HG03469 (cell line): ENCODE measurements at regions not wholly inside any gene's neighbourhood (a gene's known extent, or its start where the extent isn't known, plus 50 kb on each side); places are given as distances from the start of the nearest gene placed in this dataset.
A peak's percentile ranks its signal among the peaks of the same experiment; 100 is the strongest.
"Not testable (repeated sequence)": the region's sequence is repeated elsewhere in the genome, so short reads cannot be mapped to it uniquely, and the experiment has no call there.

Experiments used
- ATAC-seq: cut with Tn5 transposase; IDR thresholded peaks from one replicate; pipeline ENCODE4 v1.9.1; 2021; ENCODE audit warnings: mild to moderate bottlenecking, moderate library complexity, moderate number of reproducible peaks; ENCODE audit not compliant: unreplicated experiment

- no peak for ATAC-seq
These were observed 298.2 kb downstream of the CCSER2 start for GRCh38 chr10:84626397-84627087.

- no peak for ATAC-seq
These were observed 304.5 kb downstream of the CCSER2 start for GRCh38 chr10:84632866-84633265.

DNA sequence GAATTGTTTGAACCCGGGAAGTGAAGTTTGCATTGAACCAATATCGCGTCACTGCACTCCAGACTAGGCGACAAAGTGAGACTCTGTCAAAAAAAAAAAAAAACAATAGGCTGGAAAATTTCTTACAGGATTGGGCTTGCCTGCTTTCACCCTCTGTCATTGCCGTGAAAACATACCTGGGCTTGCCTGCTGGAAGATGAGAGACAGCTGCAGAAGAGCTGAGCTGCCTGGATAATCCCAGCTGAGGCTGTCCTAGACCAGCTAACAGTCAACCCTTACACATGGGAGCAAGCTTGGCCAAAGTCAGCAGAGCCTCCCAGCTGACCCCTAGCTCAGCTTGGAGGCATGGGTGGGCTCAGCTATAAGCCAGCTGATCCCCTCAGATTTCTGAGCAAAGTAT lies 306.2 kb downstream of the CCSER2 start:
- no peak for ATAC-seq

GRCh38 chr10:84650628-84651027 lies 322.2 kb downstream of the CCSER2 start:
- not testable (repeated sequence) for ATAC-seq

GRCh38 chr10:84654671-84655070 lies 326.3 kb downstream of the CCSER2 start:
- ATAC-seq, result peak; percentile 91

GRCh38 chr10:84659027-84659426 lies 330.6 kb downstream of the CCSER2 start:
- ATAC-seq, result no peak

- ATAC-seq, result no peak
These were observed 331.4 kb downstream of the CCSER2 start for GRCh38 chr10:84659497-84660439.

DNA sequence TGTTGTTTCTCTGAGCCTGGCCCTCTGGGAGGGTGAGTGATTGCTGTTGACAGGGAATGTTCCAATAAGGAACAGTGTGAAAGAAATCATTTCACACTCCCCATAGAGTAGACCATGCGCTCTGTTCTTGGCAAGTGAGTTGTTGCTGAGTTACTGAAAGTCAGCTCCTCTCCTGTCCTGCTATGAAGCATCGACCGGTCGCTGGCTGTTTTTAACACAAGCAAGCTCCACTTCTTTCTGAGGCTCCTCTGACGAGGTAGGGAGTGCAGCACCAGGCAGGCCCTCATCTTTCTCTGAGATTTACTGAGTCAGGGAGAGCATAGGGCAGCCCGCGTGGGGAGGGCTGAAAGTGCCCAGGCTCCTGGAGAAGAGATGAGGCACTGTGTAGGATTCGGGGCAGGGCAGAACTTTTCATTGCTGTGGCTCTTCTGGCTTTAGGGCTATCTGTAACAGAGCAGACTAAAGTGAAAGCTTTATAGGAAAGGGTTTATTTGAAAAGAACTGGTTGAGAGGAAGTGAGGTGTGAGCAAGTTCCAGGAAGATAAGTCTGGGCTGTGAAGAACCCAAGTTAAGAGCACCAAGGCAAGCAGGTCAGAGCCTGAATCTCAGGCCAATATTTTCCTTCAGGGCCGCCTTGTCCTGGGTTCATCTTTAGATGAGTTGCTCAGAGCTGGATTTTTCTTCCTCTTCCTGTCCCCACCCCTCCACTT lies 332.2 kb downstream of the CCSER2 start:
- no peak for ATAC-seq

DNA sequence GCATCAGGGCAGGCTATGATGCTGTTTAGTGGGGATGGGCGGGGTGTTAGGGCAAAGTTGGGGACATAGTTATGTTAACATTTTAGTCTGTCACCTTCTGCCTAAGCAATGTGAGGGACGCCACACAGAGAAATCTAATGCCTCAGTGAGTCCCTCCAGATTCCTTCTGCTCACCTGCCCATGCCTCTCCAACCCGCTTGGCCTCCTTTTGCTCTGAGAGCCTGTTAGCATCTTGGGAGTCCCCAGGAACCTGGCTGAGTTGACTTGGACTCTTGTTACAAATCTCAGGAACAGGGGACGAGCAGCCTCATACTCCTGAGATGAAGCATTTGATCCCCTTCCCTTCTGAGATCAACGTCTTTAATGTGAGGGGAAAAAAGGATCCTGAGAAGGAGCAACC lies 336.8 kb downstream of the CCSER2 start:
- ATAC-seq, result no peak

- no peak for ATAC-seq
These were observed 337.6 kb downstream of the CCSER2 start for GRCh38 chr10:84665883-84666463.

DNA sequence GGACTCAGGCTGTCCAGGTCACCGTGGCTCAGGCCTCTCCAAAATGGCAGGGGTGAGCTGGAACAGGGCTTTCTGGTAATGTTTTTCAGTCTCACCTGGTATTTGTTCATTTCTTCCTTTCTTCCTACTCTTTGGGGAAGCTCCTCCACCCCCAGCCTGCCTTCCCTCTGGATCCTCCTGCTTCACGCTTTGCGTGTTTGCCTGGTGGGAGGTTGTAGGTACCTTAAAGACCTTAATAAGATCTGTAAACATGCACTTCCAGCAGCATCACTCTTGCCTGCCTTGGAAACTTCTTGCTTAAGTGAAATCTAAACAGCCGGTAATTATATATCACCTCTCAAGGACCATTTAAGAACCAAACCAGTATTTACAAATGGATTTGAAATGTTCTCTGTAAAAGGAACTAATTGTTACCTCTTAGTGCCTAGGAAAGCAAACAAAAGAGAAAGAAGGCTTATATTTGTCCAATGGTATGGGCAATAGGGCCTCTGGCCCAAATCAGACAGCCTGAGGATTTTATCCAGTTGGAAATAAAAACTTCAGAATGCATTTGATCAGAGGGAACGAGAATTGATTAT lies 339.9 kb downstream of the CCSER2 start:
- no peak for ATAC-seq

- no peak for ATAC-seq
These were observed 346.7 kb downstream of the CCSER2 start for GRCh38 chr10:84675060-84675459.

GRCh38 chr10:84676536-84676935 lies 348.1 kb downstream of the CCSER2 start:
- ATAC-seq, result no peak

DNA sequence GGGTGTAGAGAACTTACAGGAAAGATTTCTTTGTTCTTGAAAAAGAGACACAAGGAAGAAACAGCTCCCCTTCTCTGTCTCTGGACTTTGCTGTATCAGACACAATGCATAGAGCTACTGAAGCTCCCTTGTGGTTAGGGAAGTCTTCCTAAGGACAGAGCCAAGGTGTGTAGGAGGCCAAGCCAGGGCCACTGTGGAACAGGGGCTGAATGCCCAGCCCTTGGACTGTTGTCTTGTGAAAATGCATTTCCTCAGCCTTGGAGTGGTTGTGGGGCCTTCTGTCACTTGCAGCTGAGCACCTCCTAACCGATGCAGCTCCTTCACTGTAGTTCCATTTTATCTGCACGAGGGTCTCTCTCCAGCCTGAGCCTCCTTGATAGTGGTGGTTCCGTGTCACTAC lies 353.4 kb downstream of the CCSER2 start:
- ATAC-seq, result no peak

- ATAC-seq, result no peak
These were observed 355.2 kb downstream of the CCSER2 start for GRCh38 chr10:84683550-84683949.

- no peak for ATAC-seq
These were observed 355.8 kb downstream of the CCSER2 start for GRCh38 chr10:84683980-84684740.

DNA sequence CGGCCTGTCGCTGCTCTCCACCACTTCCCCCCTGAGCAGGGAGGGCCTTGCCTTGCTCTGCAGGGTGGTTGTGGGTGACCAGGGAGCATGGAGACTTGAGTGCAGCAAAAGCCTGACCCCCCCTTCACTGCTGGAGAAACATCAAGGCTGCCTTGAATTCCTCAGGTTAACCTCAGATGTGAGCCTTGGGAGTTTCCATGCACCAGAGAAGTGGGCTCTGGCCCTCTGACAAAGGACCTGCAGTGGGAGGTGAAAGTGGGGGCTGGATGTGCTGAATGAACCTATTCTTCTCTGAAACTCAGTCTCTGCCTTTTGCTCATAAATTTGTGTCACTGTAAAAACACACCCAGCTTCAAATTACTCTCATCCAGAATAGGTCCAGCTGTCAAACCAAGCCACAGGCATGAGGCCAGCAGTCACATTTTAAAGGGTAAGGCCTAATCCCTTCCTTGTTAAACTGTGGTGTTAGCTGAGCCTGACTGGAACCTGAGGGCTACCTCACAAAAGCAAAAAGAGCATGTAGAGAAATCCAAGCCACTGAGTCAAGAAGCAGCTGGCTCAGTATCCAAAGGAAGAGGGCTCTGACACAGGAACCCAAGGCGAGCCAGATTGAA lies 356.8 kb downstream of the CCSER2 start:
- ATAC-seq, result no peak

DNA sequence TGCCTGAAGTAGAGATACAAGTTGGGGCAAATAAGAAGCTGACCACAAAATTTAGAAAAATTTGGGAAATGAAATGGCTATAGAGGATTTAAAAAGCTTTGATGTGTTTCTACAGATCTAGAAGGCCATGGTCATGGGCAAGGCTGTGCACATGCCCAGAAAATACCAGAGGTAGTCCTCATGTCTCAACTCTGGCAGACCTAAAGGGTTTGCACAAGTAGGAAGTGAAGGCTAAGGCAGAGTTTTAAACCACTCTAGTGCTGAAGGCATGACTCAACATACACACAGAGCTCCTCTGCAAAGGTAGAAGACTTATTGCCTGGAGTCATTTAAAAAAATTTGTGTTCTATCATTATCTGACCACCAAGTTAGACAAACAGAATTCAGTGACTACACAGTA lies 364.6 kb downstream of the CCSER2 start:
- no peak for ATAC-seq

GRCh38 chr10:84695902-84696301 lies 367.5 kb downstream of the CCSER2 start:
- no peak for ATAC-seq

GRCh38 chr10:84696610-84697009 lies 368.2 kb downstream of the CCSER2 start:
- ATAC-seq, result no peak
